ENCODE measurements at regions not wholly inside any gene's neighbourhood (a gene's known extent, or its start where the extent isn't known, plus 50 kb on each side); places are given as distances from the start of the nearest gene placed in this dataset.
A peak's percentile ranks its signal among the peaks of the same experiment; 100 is the strongest.
"Not testable (repeated sequence)": the region's sequence is repeated elsewhere in the genome, so short reads cannot be mapped to it uniquely, and the experiment has no call there.

DNA sequence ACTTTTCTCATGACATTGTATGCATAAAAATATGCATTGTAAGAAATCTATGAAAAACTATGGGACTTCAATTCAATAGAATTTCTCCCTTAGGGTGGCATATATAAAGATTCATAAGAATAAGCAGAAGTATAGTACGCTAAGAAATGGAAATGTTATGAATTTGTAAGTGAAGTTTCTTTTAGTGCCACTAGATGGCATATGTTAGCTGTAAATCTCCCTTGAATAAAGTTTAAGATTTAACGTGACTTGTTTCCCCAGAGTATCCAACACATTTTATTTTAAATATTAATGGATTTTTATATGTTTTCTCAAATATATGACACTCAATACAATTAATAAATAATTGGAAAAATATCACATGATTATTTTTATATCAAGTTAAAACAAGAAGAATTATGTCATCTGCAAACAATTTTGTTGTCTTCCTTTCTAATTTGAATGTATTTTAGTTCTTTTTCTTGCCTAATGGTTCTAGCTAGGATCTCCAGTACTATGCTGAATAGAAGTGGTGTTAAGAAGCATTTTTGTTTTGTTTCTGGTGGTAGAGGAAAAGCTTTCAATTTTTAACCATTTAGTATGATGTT lies 287.2 kb downstream of the HGF start:
- Histone ChIP-seq H3K27ac (no peak overlapping the region), H3K4me3 (no peak overlapping the region), H3K9me3 (no peaks in the 10 kb centered on the region), H3K4me1 (ENCODE audit: insufficient read depth) (no peaks in the 10 kb centered on the region), H3K36me3 (no peaks in the 10 kb centered on the region), H3K27me3 (no peaks in the 10 kb centered on the region)
- WGBS, 3 donors, result 2 to 4% (median 2%) methylated on average over 2 of the region's 2 CpGs
- no peak for TF ChIP-seq EP300 (IDR thresholded peaks at IDR 0.05)
- TF ChIP-seq, protein P1, sequence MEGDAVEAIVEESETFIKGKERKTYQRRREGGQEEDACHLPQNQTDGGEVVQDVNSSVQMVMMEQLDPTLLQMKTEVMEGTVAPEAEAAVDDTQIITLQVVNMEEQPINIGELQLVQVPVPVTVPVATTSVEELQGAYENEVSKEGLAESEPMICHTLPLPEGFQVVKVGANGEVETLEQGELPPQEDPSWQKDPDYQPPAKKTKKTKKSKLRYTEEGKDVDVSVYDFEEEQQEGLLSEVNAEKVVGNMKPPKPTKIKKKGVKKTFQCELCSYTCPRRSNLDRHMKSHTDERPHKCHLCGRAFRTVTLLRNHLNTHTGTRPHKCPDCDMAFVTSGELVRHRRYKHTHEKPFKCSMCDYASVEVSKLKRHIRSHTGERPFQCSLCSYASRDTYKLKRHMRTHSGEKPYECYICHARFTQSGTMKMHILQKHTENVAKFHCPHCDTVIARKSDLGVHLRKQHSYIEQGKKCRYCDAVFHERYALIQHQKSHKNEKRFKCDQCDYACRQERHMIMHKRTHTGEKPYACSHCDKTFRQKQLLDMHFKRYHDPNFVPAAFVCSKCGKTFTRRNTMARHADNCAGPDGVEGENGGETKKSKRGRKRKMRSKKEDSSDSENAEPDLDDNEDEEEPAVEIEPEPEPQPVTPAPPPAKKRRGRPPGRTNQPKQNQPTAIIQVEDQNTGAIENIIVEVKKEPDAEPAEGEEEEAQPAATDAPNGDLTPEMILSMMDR (IDR thresholded peaks at IDR 0.05), result peak; percentile 10 to 36 (median 26)
- intact Hi-C loops (cut with DNase I), result loop anchor here in 1 of 4 donors (10.0 kb wide), 1 partner anchor 482 kb away; no protein-coding TSS in a partner anchor
- DNase-seq, result no peak

DNA sequence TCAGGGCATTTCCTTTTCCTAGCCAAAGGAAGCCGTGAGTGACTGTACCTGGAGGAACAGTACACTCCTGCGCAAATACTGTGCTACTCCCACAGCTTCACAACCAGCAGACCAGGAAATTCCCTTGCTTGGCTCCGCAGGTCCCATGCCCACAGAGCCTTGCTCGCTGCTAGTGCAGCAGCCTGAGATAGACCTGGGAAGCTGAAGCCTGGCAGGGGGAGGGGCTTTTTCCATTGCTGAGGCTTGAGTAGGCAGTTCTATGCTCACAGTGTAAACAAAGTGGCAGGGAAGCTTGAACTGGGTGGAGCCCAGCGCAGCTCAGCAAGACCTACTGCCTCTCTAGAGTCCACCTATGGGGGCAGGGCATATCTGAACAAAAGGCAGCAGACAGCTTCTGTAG lies 291.2 kb downstream of the HGF start:
- no peak for TF ChIP-seq EP300 (IDR thresholded peaks at IDR 0.05)
- TF ChIP-seq, protein P1 (IDR thresholded peaks at IDR 0.05), result no peak
- no peak for TF ChIP-seq POLR2A (IDR thresholded peaks at IDR 0.05)
- no peaks in the 10 kb centered on the region for H3K27me3 ChIP-seq
- no peaks in the 10 kb centered on the region for H3K4me1 ChIP-seq (ENCODE audit: insufficient read depth)
- H3K36me3 ChIP-seq, result no peaks in the 10 kb centered on the region
- no peak overlapping the region for H3K27ac ChIP-seq
- DNase-seq, result no peak
- H3K9me3 ChIP-seq, result no peaks in the 10 kb centered on the region
- WGBS, 3 donors, result 87 to 95% (median 88%) methylated on average over 5 of the region's 5 CpGs
- intact Hi-C loops (cut with DNase I), result loop anchor here in 1 of 4 donors (10.0 kb wide), 1 partner anchor 784 kb away; no protein-coding TSS in a partner anchor
- H3K4me3 ChIP-seq, result no peak overlapping the region

DNA sequence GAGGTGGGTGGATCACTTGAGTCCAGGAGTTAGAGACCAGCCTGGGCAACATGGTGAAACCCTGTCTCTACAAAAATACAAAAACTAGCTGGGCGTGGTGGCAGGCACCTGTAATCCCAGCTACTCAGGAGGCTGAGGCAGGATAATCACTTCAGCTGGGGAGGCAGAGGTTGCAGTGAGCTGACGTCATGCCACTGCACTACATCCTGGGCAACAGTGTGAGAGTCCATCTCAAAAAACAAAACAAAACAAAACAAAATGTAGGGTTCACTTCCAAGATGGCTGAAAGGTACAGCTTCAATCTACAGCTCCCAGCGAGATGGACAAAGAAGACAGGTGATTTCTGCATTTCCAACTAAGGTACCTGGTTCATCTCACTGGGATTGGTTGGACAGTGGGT lies 291.6 kb downstream of the HGF start:
- intact Hi-C loops (cut with DNase I), result loop anchor here in 1 of 4 donors (10.0 kb wide), 1 partner anchor 783 kb away; no protein-coding TSS in a partner anchor

DNA sequence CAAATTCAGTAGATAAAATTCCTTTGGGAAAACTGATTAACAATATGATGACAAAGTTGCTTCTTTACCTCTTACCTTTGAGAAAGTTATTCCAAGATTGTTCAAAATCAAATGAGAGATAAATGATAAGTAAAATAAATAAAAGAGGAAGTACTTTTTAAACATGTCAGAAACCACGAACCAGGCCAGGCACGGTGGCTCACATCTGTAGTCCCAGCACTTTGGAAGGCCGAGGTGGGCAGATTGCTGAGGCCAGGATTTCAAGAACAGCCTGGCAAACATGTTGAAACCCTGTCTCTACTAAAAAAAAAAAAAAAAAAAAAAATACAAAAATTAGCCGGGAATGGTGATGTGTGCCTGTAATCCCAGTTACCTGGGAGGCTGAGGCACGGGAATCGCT lies 296.6 kb downstream of the HGF start:
- no peak for DNase-seq
- Histone ChIP-seq H3K27ac (no peak overlapping the region), H3K36me3 (no peaks in the 10 kb centered on the region), H3K4me3 (no peak overlapping the region), H3K9me3 (no peaks in the 10 kb centered on the region), H3K4me1 (ENCODE audit: insufficient read depth) (no peaks in the 10 kb centered on the region), H3K27me3 (no peaks in the 10 kb centered on the region)
- intact Hi-C loops (cut with DNase I), result loop anchor here in 2 of 4 donors (5.0 to 10.0 kb wide), 2 partner anchors 776 to 778 kb away; no protein-coding TSS in a partner anchor
- WGBS, 3 donors, result 89 to 95% (median 91%) methylated on average over 6 of the region's 6 CpGs
- no peak for TF ChIP-seq POLR2A (IDR thresholded peaks at IDR 0.05)
- TF ChIP-seq, protein P1 (IDR thresholded peaks at IDR 0.05), result no peak
- TF ChIP-seq EP300 (IDR thresholded peaks at IDR 0.05), result no peak

More for the DNA sequence above, 291.6 kb downstream of the HGF start:
- not testable (repeated sequence) for H3K36me3 ChIP-seq; H3K4me3 ChIP-seq; H3K27me3 ChIP-seq; H3K27ac ChIP-seq; H3K4me1 ChIP-seq (ENCODE audit: insufficient read depth); H3K9me3 ChIP-seq; DNase-seq
- WGBS, 3 donors, result 75 to 91% (median 89%) methylated on average over 3 of the region's 3 CpGs

DNA sequence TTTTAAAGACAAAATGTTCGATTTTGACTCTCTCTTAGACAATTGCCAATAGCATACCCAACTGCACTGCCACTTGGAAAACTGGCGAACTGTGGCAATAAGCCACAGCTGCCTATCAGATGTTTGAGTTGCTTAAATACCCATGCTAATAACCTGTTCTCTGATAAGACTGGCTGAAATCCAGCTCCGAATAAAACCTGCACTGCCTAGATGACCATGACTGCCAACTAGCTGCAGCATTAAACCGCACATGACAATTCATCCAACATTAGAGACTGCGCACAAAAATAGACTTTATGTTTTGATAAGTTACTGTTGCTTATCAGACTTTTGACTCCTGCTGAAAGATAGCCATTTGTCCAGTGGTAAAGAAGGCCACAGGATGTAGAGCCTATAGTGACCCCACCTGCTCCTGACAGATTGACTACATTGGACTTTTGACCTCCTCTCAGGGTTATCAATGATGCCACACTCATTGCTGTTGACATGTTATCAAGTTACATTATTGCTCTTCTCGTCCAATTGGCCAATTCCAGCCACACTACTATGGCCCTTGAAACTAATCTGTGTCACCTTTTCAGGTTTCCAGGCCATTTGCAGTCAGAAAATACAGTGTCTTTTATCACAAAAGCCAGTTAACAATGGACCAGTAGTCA lies 299.0 kb downstream of the HGF start:
- 76 to 77% (median 76%) methylated on average over 6 of the region's 6 CpGs for WGBS, 3 donors
- Histone ChIP-seq H3K9me3 (no peaks in the 10 kb centered on the region), H3K27me3 (no peaks in the 10 kb centered on the region), H3K4me3 (no peak overlapping the region), H3K4me1 (ENCODE audit: insufficient read depth) (no peaks in the 10 kb centered on the region), H3K27ac (no peak overlapping the region), H3K36me3 (no peaks in the 10 kb centered on the region)
- TF ChIP-seq POLR2A (IDR thresholded peaks at IDR 0.05), result no peak
- no peak for TF ChIP-seq EP300 (IDR thresholded peaks at IDR 0.05)
- TF ChIP-seq, protein P1 (IDR thresholded peaks at IDR 0.05), result no peak
- no peak for DNase-seq
- intact Hi-C loops (cut with DNase I), result loop anchor here in 3 of 4 donors (2.0 to 10.0 kb wide), 3 partner anchors 772 to 776 kb away; no protein-coding TSS in a partner anchor

Measured in ovary (tissue), 7 donors.